NOMO-1 treated with DMSO at 0.1 percent for 48 hours (cell line): ENCODE measurements at regions not wholly inside any gene's neighbourhood (a gene's known extent, or its start where the extent isn't known, plus 50 kb on each side); places are given as distances from the start of the nearest gene placed in this dataset.
"Not testable (repeated sequence)": the region's sequence is repeated elsewhere in the genome, so short reads cannot be mapped to it uniquely, and the experiment has no call there.

Source experiments
- DNase-seq: peaks from one replicate; lab custom pipeline; 2025; ENCODE audit not compliant: unreplicated experiment; lab: John Stamatoyannopoulos, UW

GRCh38 chr2:183892315-183892941 is 705.9 kb upstream of the ZNF804A start:
- no peak for DNase-seq

- no peak for DNase-seq
Measured at GRCh38 chr2:183898641-183899040, 699.7 kb upstream of the ZNF804A start.

GRCh38 chr2:183901931-183902330 is 696.4 kb upstream of the ZNF804A start:
- no peak for DNase-seq

GRCh38 chr2:183903026-183903425 is 695.3 kb upstream of the ZNF804A start:
- DNase-seq, result no peak

GRCh38 chr2:183916041-183916440 is 682.3 kb upstream of the ZNF804A start:
- not testable (repeated sequence) for DNase-seq

- DNase-seq, result no peak
Measured at GRCh38 chr2:183919167-183919566, 679.2 kb upstream of the ZNF804A start.

GRCh38 chr2:183919926-183920325 is 678.4 kb upstream of the ZNF804A start:
- DNase-seq, result no peak

GRCh38 chr2:183925281-183925680 is 673.0 kb upstream of the ZNF804A start:
- no peak for DNase-seq

- no peak for DNase-seq
Measured at GRCh38 chr2:183926433-183926832, 671.9 kb upstream of the ZNF804A start.

GRCh38 chr2:183927406-183928325 is 670.7 kb upstream of the ZNF804A start:
- no peak for DNase-seq

GRCh38 chr2:183935005-183935404 is 663.3 kb upstream of the ZNF804A start:
- no peak for DNase-seq

GRCh38 chr2:183937220-183937619 is 661.1 kb upstream of the ZNF804A start:
- no peak for DNase-seq

- no peak for DNase-seq
Measured at GRCh38 chr2:183946193-183946592, 652.1 kb upstream of the ZNF804A start.

- DNase-seq, result no peak
Measured at GRCh38 chr2:183948861-183949260, 649.5 kb upstream of the ZNF804A start.

- no peak for DNase-seq
Measured at GRCh38 chr2:183950673-183951072, 647.7 kb upstream of the ZNF804A start.

GRCh38 chr2:183951630-183952029 is 646.7 kb upstream of the ZNF804A start:
- no peak for DNase-seq

GRCh38 chr2:183952741-183953140 is 645.6 kb upstream of the ZNF804A start:
- no peak for DNase-seq

- DNase-seq, result no peak
Measured at GRCh38 chr2:183963609-183964008, 634.7 kb upstream of the ZNF804A start.

- no peak for DNase-seq
Measured at GRCh38 chr2:183964565-183964964, 633.8 kb upstream of the ZNF804A start.

GRCh38 chr2:183967756-183968155 is 630.6 kb upstream of the ZNF804A start:
- DNase-seq, result no peak

GRCh38 chr2:183975676-183976075 is 622.7 kb upstream of the ZNF804A start:
- DNase-seq, result not testable (repeated sequence)

GRCh38 chr2:183984871-183985270 is 613.5 kb upstream of the ZNF804A start:
- no peak for DNase-seq
